Peyer's patch (tissue), 4 donors: ENCODE measurements at regions not wholly inside any gene's neighbourhood (a gene's known extent, or its start where the extent isn't known, plus 50 kb on each side); places are given as distances from the start of the nearest gene placed in this dataset.

ENCODE experiments used
- DNase-seq, 3 donors: peaks; one replicate each; pipeline ENCODE4 v3.0.0-alpha.2; 2017 to 2019
- H3K27ac ChIP-seq, 4 donors: fragments of 200-600 bp; sonication (generic); one replicate each; pipeline ENCODE4 v1.5.1; 2016 to 2019
- H3K27me3 ChIP-seq, 2 donors: fragments of 200-600 bp; sonication (generic); one replicate each; pipeline ENCODE4 v1.5.1; 2019
- H3K36me3 ChIP-seq, 3 donors: fragments of 200-600 bp; sonication (generic); one replicate each; pipeline ENCODE4 v1.5.1; 2016 to 2019
- H3K4me1 ChIP-seq, 4 donors: fragments of 200-600 bp; sonication (generic); one replicate each; pipeline ENCODE4 v1.5.1; 2016 to 2019
- H3K4me3 ChIP-seq, 4 donors: fragments of 200-600 bp; sonication (generic); 1 replicate in 3 of 4; 2 replicates in 1 of 4; pipeline ENCODE4 v1.5.1; 2016 to 2019; ENCODE audit warnings: mild to moderate bottlenecking in 1 of 4
- H3K9me3 ChIP-seq, 4 donors: fragments of 200-600 bp; sonication (generic); one replicate each; pipeline ENCODE4 v1.5.1; 2016 to 2019; ENCODE audit warnings: mild to moderate bottlenecking in 1 of 4
- CTCF ChIP-seq, 6 experiments: fragments of 450-650 bp in 4 of 6; fragments of 200-600 bp in 2 of 6; sonication (generic) in 1 of 6; IDR thresholded peaks; one replicate each; pipeline ENCODE4 v1.5.1; 2017 to 2019; ENCODE audit warnings: antibody characterized with exemption in 6 of 6, mild to moderate bottlenecking in 3 of 6, moderate library complexity in 1 of 6
- POLR2A ChIP-seq, 2 donors: fragments of 450-650 bp; IDR thresholded peaks; one replicate each; pipeline ENCODE4 v1.5.1; 2017; ENCODE audit warnings: antibody characterized with exemption in 2 of 2, mild to moderate bottlenecking in 2 of 2, moderate library complexity in 2 of 2

- Histone ChIP-seq H3K4me1 (no peaks in the 10 kb centered on the region), H3K27me3 (no peaks in the 10 kb centered on the region), H3K4me3 (no peak overlapping the region), H3K9me3 (no peaks in the 10 kb centered on the region), H3K27ac (no peak overlapping the region), H3K36me3 (no peaks in the 10 kb centered on the region)
- DNase-seq = no peak
- TF ChIP-seq CTCF (IDR thresholded peaks at IDR 0.05) (no peak), POLR2A (IDR thresholded peaks at IDR 0.05) (no peak)
These were observed 212.1 kb upstream of the COPS8 start for GRCh38 chr2:236873636-236874035.

GRCh38 chr2:236874866-236875481, 210.7 kb upstream of the COPS8 start:
- TF ChIP-seq CTCF (IDR thresholded peaks at IDR 0.05) = no peak
- no peak for TF ChIP-seq POLR2A (IDR thresholded peaks at IDR 0.05)
- no peak overlapping the region for H3K4me3 ChIP-seq
- no peaks in the 10 kb centered on the region for H3K27me3 ChIP-seq
- no peak overlapping the region for H3K27ac ChIP-seq
- H3K9me3 ChIP-seq = no peaks in the 10 kb centered on the region
- no peaks in the 10 kb centered on the region for H3K4me1 ChIP-seq
- DNase-seq = no peak
- H3K36me3 ChIP-seq = no peaks in the 10 kb centered on the region

- Histone ChIP-seq H3K27ac (no peak overlapping the region), H3K36me3 (no peaks in the 10 kb centered on the region), H3K27me3 (no peaks in the 10 kb centered on the region), H3K9me3 (no peaks in the 10 kb centered on the region), H3K4me3 (no peak overlapping the region), H3K4me1 (no peaks in the 10 kb centered on the region)
- TF ChIP-seq CTCF (IDR thresholded peaks at IDR 0.05) (no peak), POLR2A (IDR thresholded peaks at IDR 0.05) (no peak)
- no peak for DNase-seq
These were observed 209.7 kb upstream of the COPS8 start for GRCh38 chr2:236875906-236876505.

GRCh38 chr2:236876642-236877041, 209.0 kb upstream of the COPS8 start:
- Histone ChIP-seq H3K36me3 (no peaks in the 10 kb centered on the region), H3K9me3 (no peaks in the 10 kb centered on the region), H3K4me1 (no peaks in the 10 kb centered on the region), H3K27me3 (no peaks in the 10 kb centered on the region), H3K4me3 (no peak overlapping the region), H3K27ac (no peak overlapping the region)
- TF ChIP-seq POLR2A (IDR thresholded peaks at IDR 0.05) = no peak
- no peak for TF ChIP-seq CTCF (IDR thresholded peaks at IDR 0.05)
- DNase-seq = no peak

- H3K27me3 ChIP-seq = no peaks in the 10 kb centered on the region
- TF ChIP-seq CTCF (IDR thresholded peaks at IDR 0.05) (no peak), POLR2A (IDR thresholded peaks at IDR 0.05) (no peak)
- H3K36me3 ChIP-seq = no peaks in the 10 kb centered on the region
- no peak for DNase-seq
- no peaks in the 10 kb centered on the region for H3K9me3 ChIP-seq
- no peak overlapping the region for H3K4me3 ChIP-seq
- no peaks in the 10 kb centered on the region for H3K4me1 ChIP-seq
- H3K27ac ChIP-seq = no peak overlapping the region
These were observed 207.7 kb upstream of the COPS8 start for GRCh38 chr2:236877972-236878371.
